PC-9 (cell line): ENCODE measurements at regions not wholly inside any gene's neighbourhood (a gene's known extent, or its start where the extent isn't known, plus 50 kb on each side); places are given as distances from the start of the nearest gene placed in this dataset.
A peak's percentile ranks its signal among the peaks of the same experiment; 100 is the strongest.

ENCODE experiments used
- BruUV-seq: library from RNA; stranded (reverse); fragments of 400-500 nt; replicated peaks from 2 replicates; lab custom pipeline; 2021; lab: Mats Ljungman, UMichigan
- CTCF ChIA-PET: fragments of 300-600 bp; sonication (Branson Sonifier 250); formaldehyde crosslinking; loops from one replicate; lab custom pipeline; 2022; ENCODE audit warnings: antibody characterized with exemption; lab: Charles Lee
- POLR2A ChIA-PET: fragments of 300-600 bp; sonication (Branson Sonifier 250); formaldehyde crosslinking; loops from one replicate; lab custom pipeline; 2022; ENCODE audit warnings: antibody characterized with exemption; ENCODE audit not compliant: unreplicated experiment; lab: Charles Lee
- DNase-seq, 2 experiments: peaks; one replicate each; pipeline versions ENCODE4 v3.0.0 to v3.0.0-alpha.2; 2015 to 2022; ENCODE audit warnings: mixed read lengths in 1 of 2
- H2AFZ ChIP-seq: fragments of 200-600 bp; sonication (generic); 2 replicates; pipeline ENCODE4 v1.8.1; 2017; ENCODE audit warnings: antibody characterized with exemption
- H3F3A ChIP-seq: fragments of 200-600 bp; sonication (generic); 2 replicates; pipeline ENCODE4 v1.8.1; 2017; ENCODE audit warnings: antibody characterized with exemption, mild to moderate bottlenecking, low read depth; ENCODE audit not compliant: insufficient read depth
- H3K27ac ChIP-seq: fragments of 200-600 bp; sonication (generic); 2 replicates; pipeline ENCODE4 v1.6.1; 2016; ENCODE audit warnings: mixed run types
- H3K27me3 ChIP-seq: fragments of 200-600 bp; sonication (generic); 2 replicates; pipeline ENCODE4 v1.6.1; 2016; ENCODE audit warnings: low read depth, mixed run types; ENCODE audit not compliant: insufficient read depth
- H3K36me3 ChIP-seq: fragments of 200-600 bp; sonication (generic); 2 replicates; pipeline ENCODE4 v1.6.1; 2016; ENCODE audit warnings: low read depth, mixed run types
- H3K4me1 ChIP-seq: fragments of 200-600 bp; sonication (generic); replicated peaks from 2 replicates; pipeline ENCODE4 v1.6.1; 2016; ENCODE audit warnings: mixed run types; ENCODE audit not compliant: insufficient read depth
- H3K4me2 ChIP-seq: fragments of 200-600 bp; sonication (generic); 2 replicates; pipeline ENCODE4 v1.6.1; 2017; ENCODE audit warnings: mixed run types
- H3K4me3 ChIP-seq: fragments of 200-600 bp; sonication (generic); 2 replicates; pipeline ENCODE4 v1.6.1; 2016; ENCODE audit warnings: mixed run types
- H3K79me2 ChIP-seq: fragments of 200-600 bp; sonication (generic); 2 replicates; pipeline ENCODE4 v1.6.1; 2017; ENCODE audit warnings: low read depth, mixed run types
- H3K9me2 ChIP-seq: fragments of 200-600 bp; sonication (generic); 2 replicates; pipeline ENCODE4 v1.8.1; 2017; ENCODE audit warnings: mild to moderate bottlenecking; ENCODE audit not compliant: insufficient read depth
- H3K9me3 ChIP-seq: fragments of 200-600 bp; sonication (generic); 2 replicates; pipeline ENCODE4 v1.8.1; 2016; ENCODE audit warnings: low read depth; ENCODE audit not compliant: insufficient read depth
- H4K20me1 ChIP-seq: fragments of 200-600 bp; sonication (generic); 2 replicates; pipeline ENCODE4 v1.8.1; 2017; ENCODE audit not compliant: insufficient read depth
- EZH2 ChIP-seq: fragments of 200-600 bp; sonication (generic); IDR thresholded peaks from 2 replicates; pipeline ENCODE4 v1.8.0; 2017; ENCODE audit warnings: antibody characterized with exemption, low read depth
- intact Hi-C: fragments of 100-400 bp; cut with micrococcal nuclease; formaldehyde crosslinking; loops from one replicate; pipeline ENCODE4 v1.10.0; 2022; ENCODE audit not compliant: unreplicated experiment
- TF ChIP-seq, protein P1 (sequence below): fragments of 200-600 bp; sonication (generic); conservative IDR thresholded peaks from 2 replicates; pipeline ENCODE4 v1.6.1; 2017; ENCODE audit warnings: mixed run types, antibody characterized with exemption, mild to moderate bottlenecking, moderate library complexity

DNA sequence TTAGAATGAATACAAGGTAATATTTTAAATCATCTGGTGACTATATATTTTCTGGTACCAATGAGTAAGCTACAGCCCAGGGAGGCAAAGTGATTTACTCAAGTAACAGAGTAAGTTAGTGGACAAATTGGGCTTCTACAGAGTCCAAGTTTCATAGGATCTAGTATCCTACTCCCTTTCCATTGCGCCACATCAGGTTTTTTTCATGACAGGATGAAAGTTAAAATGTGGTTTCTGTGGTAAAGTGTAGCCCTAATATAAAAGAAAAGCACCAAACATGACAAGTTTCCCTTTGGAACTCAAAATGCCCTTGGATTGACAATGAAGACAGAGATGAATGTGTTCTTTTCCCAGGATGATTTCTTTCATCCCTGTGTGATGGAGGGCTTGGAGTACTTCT is 350.8 kb upstream of the ZNF385D start:
- ChIA-PET CTCF (no interaction called here), POLR2A (no interaction called here)
- Histone ChIP-seq H3K4me1 (no peaks in the 10 kb centered on the region), H3K9me3 (no peaks in the 10 kb centered on the region), H3K4me2 (no peak overlapping the region), H2AFZ (no peak overlapping the region), H3K79me2 (no peaks in the 10 kb centered on the region), H4K20me1 (no peaks in the 10 kb centered on the region), H3K4me3 (no peak overlapping the region), H3K27me3 (no peaks in the 10 kb centered on the region), H3K27ac (no peak overlapping the region), H3K9me2 (no peaks in the 10 kb centered on the region), H3K36me3 (no peaks in the 10 kb centered on the region), H3F3A (no peaks in the 10 kb centered on the region)
- no TSS peak for BruUV-seq
- no peak for DNase-seq
- TF ChIP-seq, protein P1, sequence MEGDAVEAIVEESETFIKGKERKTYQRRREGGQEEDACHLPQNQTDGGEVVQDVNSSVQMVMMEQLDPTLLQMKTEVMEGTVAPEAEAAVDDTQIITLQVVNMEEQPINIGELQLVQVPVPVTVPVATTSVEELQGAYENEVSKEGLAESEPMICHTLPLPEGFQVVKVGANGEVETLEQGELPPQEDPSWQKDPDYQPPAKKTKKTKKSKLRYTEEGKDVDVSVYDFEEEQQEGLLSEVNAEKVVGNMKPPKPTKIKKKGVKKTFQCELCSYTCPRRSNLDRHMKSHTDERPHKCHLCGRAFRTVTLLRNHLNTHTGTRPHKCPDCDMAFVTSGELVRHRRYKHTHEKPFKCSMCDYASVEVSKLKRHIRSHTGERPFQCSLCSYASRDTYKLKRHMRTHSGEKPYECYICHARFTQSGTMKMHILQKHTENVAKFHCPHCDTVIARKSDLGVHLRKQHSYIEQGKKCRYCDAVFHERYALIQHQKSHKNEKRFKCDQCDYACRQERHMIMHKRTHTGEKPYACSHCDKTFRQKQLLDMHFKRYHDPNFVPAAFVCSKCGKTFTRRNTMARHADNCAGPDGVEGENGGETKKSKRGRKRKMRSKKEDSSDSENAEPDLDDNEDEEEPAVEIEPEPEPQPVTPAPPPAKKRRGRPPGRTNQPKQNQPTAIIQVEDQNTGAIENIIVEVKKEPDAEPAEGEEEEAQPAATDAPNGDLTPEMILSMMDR = no peak
- no peak for TF ChIP-seq EZH2
- intact Hi-C loops = no loop called here

GRCh38 chr3:22103423-22103822 is 352.4 kb upstream of the ZNF385D start:
- Histone ChIP-seq H2AFZ (no peak overlapping the region), H3K27me3 (no peaks in the 10 kb centered on the region), H3K79me2 (no peaks in the 10 kb centered on the region), H3K9me2 (no peaks in the 10 kb centered on the region), H3K4me2 (no peak overlapping the region), H3K36me3 (no peaks in the 10 kb centered on the region), H3F3A (no peaks in the 10 kb centered on the region), H3K9me3 (no peaks in the 10 kb centered on the region), H3K4me3 (no peak overlapping the region), H3K4me1 (no peaks in the 10 kb centered on the region), H4K20me1 (no peaks in the 10 kb centered on the region), H3K27ac (no peak overlapping the region)
- CTCF ChIA-PET = no interaction called here
- POLR2A ChIA-PET = no interaction called here
- intact Hi-C loops = no loop called here
- no peak for DNase-seq
- no TSS peak for BruUV-seq
- no peak for TF ChIP-seq EZH2
- TF ChIP-seq, protein P1 = no peak

- peak in 1 of 2 experiments; percentile 19 for DNase-seq
- TF ChIP-seq EZH2 = no peak
- TF ChIP-seq, protein P1 = no peak
Measured at GRCh38 chr3:22106213-22106896, 355.3 kb upstream of the ZNF385D start.

More at GRCh38 chr3:22106213-22106896, 355.3 kb upstream of the ZNF385D start:
- intact Hi-C loops = no loop called here
- ChIA-PET POLR2A (no interaction called here), CTCF (interaction anchor here (0.6 to 0.7 kb wide), 2 partner anchors 151 to 793 kb away, joined by 3 to 8 read pairs; no protein-coding TSS in a partner anchor)
- no peak overlapping the region for H3K27ac ChIP-seq
- H3K36me3 ChIP-seq = no peaks in the 10 kb centered on the region
- BruUV-seq = no TSS peak
- no peaks in the 10 kb centered on the region for H3K79me2 ChIP-seq
- H2AFZ ChIP-seq = no peak overlapping the region
- no peak overlapping the region for H3K4me3 ChIP-seq
- no peaks in the 10 kb centered on the region for H3K4me1 ChIP-seq
- no peaks in the 10 kb centered on the region for H3F3A ChIP-seq
- no peaks in the 10 kb centered on the region; the same call in 1 of the 2 replicates for H3K9me2 ChIP-seq
- no peak overlapping the region for H3K4me2 ChIP-seq
- H3K27me3 ChIP-seq = no peaks in the 10 kb centered on the region
- H3K9me3 ChIP-seq = no peaks in the 10 kb centered on the region
- H4K20me1 ChIP-seq = no peaks in the 10 kb centered on the region
